MM.1S (cell line): ENCODE measurements at regions not wholly inside any gene's neighbourhood (a gene's known extent, or its start where the extent isn't known, plus 50 kb on each side); places are given as distances from the start of the nearest gene placed in this dataset.
"Not testable (repeated sequence)": the region's sequence is repeated elsewhere in the genome, so short reads cannot be mapped to it uniquely, and the experiment has no call there.

Experiments used
- DNase-seq: peaks from one replicate; pipeline ENCODE4 v3.0.0-alpha.2; 2015
- H2AFZ ChIP-seq: fragments of 300-600 bp; sonication (generic); 2 replicates; pipeline ENCODE4 v1.6.0; 2016; ENCODE audit warnings: antibody characterized with exemption, low read length
- H3F3A ChIP-seq: fragments of 300-600 bp; sonication (generic); 2 replicates; pipeline ENCODE4 v1.6.1; 2016; ENCODE audit warnings: mild to moderate bottlenecking, antibody characterized with exemption, low read length, moderate library complexity, mixed read lengths; ENCODE audit not compliant: insufficient read depth
- H3K27ac ChIP-seq: fragments of 300-600 bp; sonication (generic); 2 replicates; pipeline ENCODE4 v1.5.1; 2016; ENCODE audit warnings: mild to moderate bottlenecking, low read length
- H3K27me3 ChIP-seq: fragments of 300-600 bp; sonication (generic); replicated peaks from 2 replicates; pipeline ENCODE4 v1.6.0; 2016; ENCODE audit warnings: low read length; ENCODE audit not compliant: insufficient read depth
- H3K36me3 ChIP-seq: fragments of 300-600 bp; sonication (generic); replicated peaks from 2 replicates; pipeline ENCODE4 v1.6.1; 2016; ENCODE audit warnings: mild to moderate bottlenecking, low read length, mixed read lengths; ENCODE audit not compliant: insufficient read depth
- H3K4me1 ChIP-seq: fragments of 300-600 bp; sonication (generic); 2 replicates; pipeline ENCODE4 v1.6.1; 2016; ENCODE audit warnings: low read length, mixed read lengths
- H3K4me2 ChIP-seq: fragments of 300-600 bp; sonication (generic); 2 replicates; pipeline ENCODE4 v1.6.0; 2016; ENCODE audit warnings: low read depth, low read length
- H3K4me3 ChIP-seq: fragments of 300-600 bp; sonication (generic); 2 replicates; pipeline ENCODE4 v1.5.1; 2016; ENCODE audit warnings: low read length, mixed read lengths
- H3K79me2 ChIP-seq: fragments of 300-600 bp; sonication (generic); 2 replicates; pipeline ENCODE4 v1.6.1; 2016; ENCODE audit warnings: mixed run types, low read length, mixed read lengths
- H3K9ac ChIP-seq: fragments of 300-600 bp; sonication (generic); 2 replicates; pipeline ENCODE4 v1.6.1; 2016; ENCODE audit warnings: low read length, mixed read lengths
- H3K9me2 ChIP-seq: fragments of 300-600 bp; sonication (generic); replicated peaks from 2 replicates; pipeline ENCODE4 v1.6.1; 2016; ENCODE audit warnings: mild to moderate bottlenecking, low read length, mixed read lengths; ENCODE audit not compliant: insufficient read depth
- H3K9me3 ChIP-seq: fragments of 300-600 bp; sonication (generic); replicated peaks from 2 replicates; pipeline ENCODE4 v1.6.1; 2016; ENCODE audit warnings: mild to moderate bottlenecking, low read length, mixed read lengths; ENCODE audit not compliant: insufficient read depth
- H4K20me1 ChIP-seq: fragments of 300-600 bp; sonication (generic); 2 replicates; pipeline ENCODE4 v1.6.1; 2016; ENCODE audit warnings: mild to moderate bottlenecking, low read length, moderate library complexity, mixed read lengths; ENCODE audit not compliant: insufficient read depth
- CTCF ChIP-seq: fragments of 300-600 bp; sonication (generic); IDR thresholded peaks from 2 replicates; pipeline ENCODE4 v1.5.1; 2016; ENCODE audit warnings: antibody characterized with exemption, low read length, mixed read lengths
- EZH2 ChIP-seq: fragments of 300-600 bp; sonication (generic); optimal IDR thresholded peaks from 2 replicates; pipeline ENCODE3; 2017; ENCODE audit warnings: low read depth, mild to moderate bottlenecking, antibody characterized with exemption, low read length, mixed read lengths
- EZH2phosphoT487 ChIP-seq: fragments of 300-600 bp; sonication (generic); IDR thresholded peaks from 2 replicates; pipeline ENCODE4 v1.6.1; 2018; ENCODE audit warnings: antibody characterized with exemption, low read length

- not testable (repeated sequence) for H3K36me3 ChIP-seq, H3K27me3 ChIP-seq, H3K4me3 ChIP-seq, H3F3A ChIP-seq, H3K9me2 ChIP-seq, H3K9ac ChIP-seq, H3K9me3 ChIP-seq, H4K20me1 ChIP-seq, H3K4me1 ChIP-seq, H2AFZ ChIP-seq, H3K79me2 ChIP-seq, H3K4me2 ChIP-seq, H3K27ac ChIP-seq, DNase-seq
Observed at GRCh38 chr15:19901414-19901813, 640.2 kb downstream of the GOLGA6L6 start.

- H2AFZ ChIP-seq, result no peak overlapping the region
- no peak for TF ChIP-seq CTCF
- TF ChIP-seq EZH2phosphoT487, result no peak
- no peak for TF ChIP-seq EZH2
- DNase-seq, result no peak
- no peak overlapping the region for H3K4me3 ChIP-seq
- H3K4me2 ChIP-seq, result no peak overlapping the region
- no peaks in the 10 kb centered on the region for H3K36me3 ChIP-seq
- H3K79me2 ChIP-seq, result no peaks in the 10 kb centered on the region
- H3F3A ChIP-seq, result no peaks in the 10 kb centered on the region
- no peak overlapping the region for H3K9ac ChIP-seq
- H3K27me3 ChIP-seq, result no peaks in the 10 kb centered on the region
- no peaks in the 10 kb centered on the region for H3K4me1 ChIP-seq
- H3K9me3 ChIP-seq, result no peaks in the 10 kb centered on the region
- H4K20me1 ChIP-seq, result no peaks in the 10 kb centered on the region
- H3K27ac ChIP-seq, result no peak overlapping the region
- no peaks in the 10 kb centered on the region for H3K9me2 ChIP-seq
Observed at GRCh38 chr15:19899021-19899824, 642.4 kb downstream of the GOLGA6L6 start.

DNA sequence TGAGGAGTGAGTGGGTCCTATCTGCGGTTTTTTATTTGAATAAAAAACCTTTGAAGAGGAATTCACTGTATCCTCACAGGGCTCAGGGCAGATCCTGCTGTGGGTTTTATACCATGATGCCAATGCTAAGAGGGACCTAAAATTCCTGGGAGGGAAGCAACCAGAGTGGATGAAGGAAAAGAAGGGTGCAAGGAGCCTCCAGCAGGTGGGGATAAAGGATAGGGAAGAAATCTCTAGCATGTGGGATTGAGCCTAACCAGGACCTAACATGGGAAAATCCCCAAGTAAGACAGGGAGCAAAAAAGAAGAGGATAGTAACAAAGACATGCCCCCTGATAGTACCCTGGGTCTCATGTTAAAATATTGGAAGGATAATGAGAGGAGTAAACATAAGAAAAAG lies 652.8 kb downstream of the GOLGA6L6 start:
- not testable (repeated sequence) for H3K36me3 ChIP-seq, H3K4me1 ChIP-seq, DNase-seq, H3K27ac ChIP-seq, H3F3A ChIP-seq, H3K9ac ChIP-seq, H2AFZ ChIP-seq, H3K27me3 ChIP-seq, H3K79me2 ChIP-seq, H3K4me2 ChIP-seq, H3K9me3 ChIP-seq, H4K20me1 ChIP-seq, H3K4me3 ChIP-seq, H3K9me2 ChIP-seq

DNA sequence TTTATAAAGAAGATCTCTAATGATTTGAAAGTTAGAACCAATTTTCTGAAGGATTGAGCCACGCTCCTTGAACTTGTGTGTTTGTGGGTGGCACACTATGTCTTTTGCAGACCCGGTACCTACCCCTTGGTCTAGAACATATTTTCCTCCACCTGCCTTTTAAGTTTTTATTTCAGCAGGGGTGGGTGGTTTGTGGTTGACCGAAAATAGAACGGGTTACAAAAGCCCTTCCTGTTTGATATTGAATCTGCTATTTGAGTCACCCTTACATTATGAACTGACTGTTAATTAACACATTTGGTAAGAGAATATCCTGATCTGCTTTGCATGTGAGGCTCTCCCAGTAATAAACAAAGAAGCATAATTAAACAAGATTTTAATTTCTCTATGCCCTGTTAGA lies 697.5 kb downstream of the GOLGA6L6 start:
- DNase-seq, H2AFZ ChIP-seq, H3K27me3 ChIP-seq, H3K4me1 ChIP-seq, H3K4me3 ChIP-seq, H3F3A ChIP-seq, H4K20me1 ChIP-seq, H3K9ac ChIP-seq, H3K79me2 ChIP-seq, H3K9me3 ChIP-seq, H3K9me2 ChIP-seq, H3K36me3 ChIP-seq: not testable (repeated sequence)
- Histone ChIP-seq H3K27ac (peak overlapping the region; percentile 44; the same call in 1 of the 2 replicates), H3K4me2 (peak overlapping the region; percentile 47; the same call in 1 of the 2 replicates)
